Thymus (tissue), 11 donors: ENCODE measurements at regions not wholly inside any gene's neighbourhood (a gene's known extent, or its start where the extent isn't known, plus 50 kb on each side); places are given as distances from the start of the nearest gene placed in this dataset.

Experiments used
- DNase-seq, 9 donors: peaks; one replicate each; pipeline ENCODE4 v3.0.0-alpha.2; 2013; ENCODE audit warnings: low spot score in 9 of 9, low read depth in 6 of 9, missing footprints in 1 of 9
- H3K27ac ChIP-seq, 2 donors: one replicate each; pipeline ENCODE4 v1.5.1; 2013; ENCODE audit warnings: control low read depth in 1 of 2, low read depth in 1 of 2, low read length in 1 of 2, mild to moderate bottlenecking in 1 of 2, moderate library complexity in 1 of 2
- H3K27me3 ChIP-seq, 2 donors: one replicate each; pipeline ENCODE4 v1.5.1; 2013; ENCODE audit warnings: low read length in 1 of 2; ENCODE audit not compliant: control insufficient read depth in 2 of 2, insufficient read depth in 1 of 2
- H3K36me3 ChIP-seq, 2 donors: one replicate each; pipeline ENCODE4 v1.5.1; 2013; ENCODE audit warnings: low read length in 1 of 2, mild to moderate bottlenecking in 1 of 2, moderate library complexity in 1 of 2; ENCODE audit not compliant: control insufficient read depth in 2 of 2, insufficient read depth in 2 of 2
- H3K4me1 ChIP-seq, 2 donors: one replicate each; pipeline ENCODE4 v1.5.1; 2013; ENCODE audit warnings: low read length in 2 of 2; ENCODE audit not compliant: control insufficient read depth in 2 of 2, insufficient read depth in 2 of 2
- H3K4me3 ChIP-seq, 2 donors: one replicate each; pipeline ENCODE4 v1.5.1; 2013; ENCODE audit warnings: low read length in 2 of 2, control low read depth in 1 of 2, mild to moderate bottlenecking in 1 of 2
- H3K9me3 ChIP-seq, 2 donors: one replicate each; pipeline ENCODE4 v1.5.1; 2013; ENCODE audit warnings: low read length in 1 of 2, mild to moderate bottlenecking in 1 of 2; ENCODE audit not compliant: control insufficient read depth in 2 of 2, insufficient read depth in 1 of 2
- WGBS: extraction: QIAGEN DNeasy Blood & Tissue Kit; methylation state at CpG from one replicate; pipeline ENCODE4 v1.1.7; 2013; 5-methylcytosine and 5-hydroxymethylcytosine counted together
- donor health status: healthy.

- Histone ChIP-seq H3K4me3 (no peak overlapping the region), H3K27me3 (no peaks in the 10 kb centered on the region), H3K9me3 (no peaks in the 10 kb centered on the region), H3K4me1 (no peaks in the 10 kb centered on the region), H3K36me3 (no peaks in the 10 kb centered on the region), H3K27ac (no peak overlapping the region)
- WGBS: 92% methylated on average over 3 of the region's 3 CpGs
- no peak for DNase-seq
Measured at GRCh38 chr2:136497709-136498108, 267.6 kb upstream of the THSD7B start.

- no peaks in the 10 kb centered on the region for H3K36me3 ChIP-seq
- H3K9me3 ChIP-seq: no peaks in the 10 kb centered on the region
- no peak for DNase-seq
- H3K27ac ChIP-seq: no peak overlapping the region
- no peak overlapping the region for H3K4me3 ChIP-seq
- H3K4me1 ChIP-seq: no peaks in the 10 kb centered on the region
- WGBS: 85% methylated on average over 5 of the region's 5 CpGs
- no peaks in the 10 kb centered on the region for H3K27me3 ChIP-seq
Measured at GRCh38 chr2:136496966-136497365, 268.4 kb upstream of the THSD7B start.

DNA sequence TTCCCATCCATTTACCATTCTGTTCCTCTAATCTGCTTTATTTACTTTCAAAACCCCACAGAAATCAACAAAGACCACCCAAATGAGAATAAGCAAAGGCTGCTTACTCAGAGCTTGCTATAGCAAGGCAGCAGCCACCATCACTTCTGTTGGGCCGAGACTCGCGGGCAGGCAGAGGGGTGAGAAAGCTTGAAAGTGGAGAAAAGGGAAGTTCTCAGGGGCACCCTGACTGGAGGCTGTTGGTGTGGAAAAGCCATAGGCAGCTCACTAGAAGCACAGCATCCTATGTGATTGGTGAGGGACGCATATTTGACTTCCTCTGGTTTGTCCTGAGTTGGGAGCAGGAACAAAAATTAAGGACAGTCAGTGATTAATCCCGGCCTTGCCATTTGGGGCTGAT, 269.7 kb upstream of the THSD7B start:
- Histone ChIP-seq H3K4me3 (no peak overlapping the region), H3K27me3 (no peaks in the 10 kb centered on the region), H3K4me1 (no peaks in the 10 kb centered on the region), H3K9me3 (no peaks in the 10 kb centered on the region), H3K36me3 (no peaks in the 10 kb centered on the region), H3K27ac (no peak overlapping the region)
- 88% methylated on average over 5 of the region's 5 CpGs for WGBS
- no peak for DNase-seq

- Histone ChIP-seq H3K9me3 (no peaks in the 10 kb centered on the region), H3K27me3 (no peaks in the 10 kb centered on the region), H3K4me3 (no peak overlapping the region), H3K27ac (no peak overlapping the region), H3K4me1 (no peaks in the 10 kb centered on the region), H3K36me3 (no peaks in the 10 kb centered on the region)
- 73% methylated on average over 8 of the region's 8 CpGs for WGBS
- no peak for DNase-seq
Measured at GRCh38 chr2:136492901-136493300, 272.4 kb upstream of the THSD7B start.

GRCh38 chr2:136490100-136490499, 275.2 kb upstream of the THSD7B start:
- Histone ChIP-seq H3K27ac (no peak overlapping the region), H3K36me3 (no peaks in the 10 kb centered on the region), H3K4me1 (no peaks in the 10 kb centered on the region), H3K27me3 (no peaks in the 10 kb centered on the region), H3K4me3 (no peak overlapping the region), H3K9me3 (no peaks in the 10 kb centered on the region)
- no peak for DNase-seq
- WGBS: 93% methylated on average over 3 of the region's 3 CpGs

- DNase-seq: no peak
- 82% methylated on average over 2 of the region's 2 CpGs for WGBS
- Histone ChIP-seq H3K9me3 (no peaks in the 10 kb centered on the region), H3K27me3 (no peaks in the 10 kb centered on the region), H3K4me1 (no peaks in the 10 kb centered on the region), H3K27ac (no peak overlapping the region), H3K36me3 (no peaks in the 10 kb centered on the region), H3K4me3 (no peak overlapping the region)
Measured at GRCh38 chr2:136487421-136487820, 277.9 kb upstream of the THSD7B start.

GRCh38 chr2:136486115-136486514, 279.2 kb upstream of the THSD7B start:
- Histone ChIP-seq H3K9me3 (no peaks in the 10 kb centered on the region), H3K27me3 (no peaks in the 10 kb centered on the region), H3K36me3 (no peaks in the 10 kb centered on the region), H3K4me3 (no peak overlapping the region), H3K4me1 (no peaks in the 10 kb centered on the region), H3K27ac (no peak overlapping the region)
- DNase-seq: no peak
- WGBS: 93% methylated on average over 10 of the region's 10 CpGs

- no peak for DNase-seq
- Histone ChIP-seq H3K36me3 (no peaks in the 10 kb centered on the region), H3K9me3 (no peaks in the 10 kb centered on the region), H3K4me1 (no peaks in the 10 kb centered on the region), H3K27me3 (no peaks in the 10 kb centered on the region), H3K27ac (no peak overlapping the region), H3K4me3 (no peak overlapping the region)
- WGBS: 91% methylated on average over 3 of the region's 3 CpGs
Measured at GRCh38 chr2:136482966-136483365, 282.4 kb upstream of the THSD7B start.

DNA sequence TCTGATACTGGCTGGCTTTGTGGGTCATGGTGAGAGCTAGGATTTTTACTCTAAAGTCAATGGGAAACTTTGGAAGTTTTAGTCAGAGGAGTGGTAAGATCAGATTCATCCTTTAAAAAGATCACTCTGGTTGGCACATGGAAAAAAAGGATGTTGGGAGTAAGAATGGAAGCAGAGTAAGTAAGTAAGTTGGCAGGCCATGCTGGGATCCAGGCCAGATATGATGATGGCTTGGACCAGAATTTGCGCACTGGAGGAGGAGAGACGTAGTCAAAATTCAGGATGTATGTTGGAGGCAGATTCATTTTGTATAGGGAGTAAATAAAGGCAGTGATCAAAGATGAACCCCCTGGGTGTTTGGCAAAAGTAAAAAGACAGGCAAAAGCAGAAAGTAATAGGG, 283.3 kb upstream of the THSD7B start:
- Histone ChIP-seq H3K9me3 (no peaks in the 10 kb centered on the region), H3K36me3 (no peaks in the 10 kb centered on the region), H3K4me3 (no peak overlapping the region), H3K27ac (no peak overlapping the region), H3K4me1 (no peaks in the 10 kb centered on the region), H3K27me3 (no peaks in the 10 kb centered on the region)
- 97% methylated on average over 2 of the region's 2 CpGs for WGBS
- no peak for DNase-seq

GRCh38 chr2:136479696-136480095, 285.6 kb upstream of the THSD7B start:
- H3K9me3 ChIP-seq: no peaks in the 10 kb centered on the region
- H3K4me1 ChIP-seq: no peaks in the 10 kb centered on the region
- DNase-seq: no peak
- H3K36me3 ChIP-seq: no peaks in the 10 kb centered on the region
- H3K4me3 ChIP-seq: no peak overlapping the region
- H3K27ac ChIP-seq: no peak overlapping the region
- H3K27me3 ChIP-seq: no peaks in the 10 kb centered on the region
- 92% methylated on average over 2 of the region's 2 CpGs for WGBS
